ENCODE measurements at regions not wholly inside any gene's neighbourhood (a gene's known extent, or its start where the extent isn't known, plus 50 kb on each side); places are given as distances from the start of the nearest gene placed in this dataset.

DNA sequence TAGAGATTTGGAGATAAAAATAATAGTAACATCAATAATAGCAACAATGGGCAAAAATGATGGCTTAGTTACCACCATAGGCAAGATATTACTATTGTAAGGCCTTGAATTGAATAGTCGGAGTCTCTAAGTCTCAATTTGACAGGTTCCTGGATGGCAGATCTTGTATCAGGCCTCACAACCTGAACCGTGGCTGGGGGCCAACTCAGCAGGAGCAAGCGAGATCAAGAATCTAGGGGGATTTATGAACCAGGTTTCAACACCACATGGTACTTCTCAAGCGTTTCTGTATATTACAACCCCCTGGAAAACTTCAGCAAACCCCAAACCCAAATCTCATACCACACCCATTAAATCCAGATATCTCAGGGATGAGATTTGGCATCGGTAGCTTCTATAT is 573.8 kb downstream of the LIG4 start:
- Histone ChIP-seq H3K9me3 (no peaks in the 10 kb centered on the region), H3K4me3 (no peak overlapping the region), H3K36me3 (no peaks in the 10 kb centered on the region), H3K27ac (no peak overlapping the region), H3K4me1 (no peaks in the 10 kb centered on the region), H3K27me3 (no peaks in the 10 kb centered on the region)
- DNase-seq (ENCODE audit: low spot score in 2 of 2), result no peak
- TF ChIP-seq, protein P1, sequence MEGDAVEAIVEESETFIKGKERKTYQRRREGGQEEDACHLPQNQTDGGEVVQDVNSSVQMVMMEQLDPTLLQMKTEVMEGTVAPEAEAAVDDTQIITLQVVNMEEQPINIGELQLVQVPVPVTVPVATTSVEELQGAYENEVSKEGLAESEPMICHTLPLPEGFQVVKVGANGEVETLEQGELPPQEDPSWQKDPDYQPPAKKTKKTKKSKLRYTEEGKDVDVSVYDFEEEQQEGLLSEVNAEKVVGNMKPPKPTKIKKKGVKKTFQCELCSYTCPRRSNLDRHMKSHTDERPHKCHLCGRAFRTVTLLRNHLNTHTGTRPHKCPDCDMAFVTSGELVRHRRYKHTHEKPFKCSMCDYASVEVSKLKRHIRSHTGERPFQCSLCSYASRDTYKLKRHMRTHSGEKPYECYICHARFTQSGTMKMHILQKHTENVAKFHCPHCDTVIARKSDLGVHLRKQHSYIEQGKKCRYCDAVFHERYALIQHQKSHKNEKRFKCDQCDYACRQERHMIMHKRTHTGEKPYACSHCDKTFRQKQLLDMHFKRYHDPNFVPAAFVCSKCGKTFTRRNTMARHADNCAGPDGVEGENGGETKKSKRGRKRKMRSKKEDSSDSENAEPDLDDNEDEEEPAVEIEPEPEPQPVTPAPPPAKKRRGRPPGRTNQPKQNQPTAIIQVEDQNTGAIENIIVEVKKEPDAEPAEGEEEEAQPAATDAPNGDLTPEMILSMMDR (IDR thresholded peaks at IDR 0.05), result no peak
- TF ChIP-seq POLR2AphosphoS5 (IDR thresholded peaks at IDR 0.05), result no peak
- no peak for TF ChIP-seq POLR2A (IDR thresholded peaks at IDR 0.05)
- intact Hi-C loops (cut with DNase I; ENCODE audit: low total_unique reads), result no loop called here

DNA sequence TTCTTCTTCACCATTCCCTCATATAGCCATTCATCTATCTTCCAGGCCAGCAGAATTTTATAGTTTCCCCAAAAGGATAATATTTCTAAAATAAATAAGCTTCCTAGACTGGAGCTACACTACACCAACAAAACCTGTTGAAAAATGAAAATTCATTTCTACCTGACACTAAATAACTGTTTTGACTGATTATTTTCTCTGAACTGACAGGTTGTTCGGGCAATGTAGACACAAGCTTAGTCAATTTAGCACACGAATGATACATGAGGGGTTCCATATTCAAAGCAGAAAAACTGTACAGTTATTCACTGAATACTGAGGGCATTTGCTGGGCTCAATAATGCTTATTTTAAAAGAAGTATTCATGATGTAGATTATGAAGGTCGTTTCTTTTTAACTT is 589.7 kb downstream of the LIG4 start:
- no peaks in the 10 kb centered on the region for H3K27me3 ChIP-seq
- no peak overlapping the region for H3K4me3 ChIP-seq
- no peak overlapping the region for H3K27ac ChIP-seq
- H3K36me3 ChIP-seq, result no peaks in the 10 kb centered on the region
- TF ChIP-seq, protein P1 (IDR thresholded peaks at IDR 0.05), result no peak
- DNase-seq (ENCODE audit: low spot score in 2 of 2), result no peak
- no peaks in the 10 kb centered on the region for H3K9me3 ChIP-seq
- no peaks in the 10 kb centered on the region for H3K4me1 ChIP-seq
- intact Hi-C loops (cut with DNase I; ENCODE audit: low total_unique reads), result no loop called here

DNA sequence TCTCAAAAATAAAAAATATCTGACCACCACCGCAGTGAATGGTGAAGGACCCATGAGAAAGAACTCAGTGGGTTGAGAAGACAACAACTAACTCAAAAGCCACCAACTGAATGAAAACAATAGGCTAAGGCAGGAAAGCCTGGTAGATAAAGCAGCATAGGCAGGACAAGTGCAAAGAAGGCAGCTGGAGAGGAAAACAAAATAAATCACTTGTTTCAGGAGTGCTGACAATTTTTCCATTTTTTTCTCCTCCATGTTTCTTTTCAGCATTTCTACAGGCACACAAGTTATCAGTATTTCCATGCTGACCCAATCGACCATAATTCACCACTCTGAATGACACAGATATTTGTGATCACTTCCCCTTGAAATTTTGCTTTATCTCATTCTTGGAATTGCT is 597.8 kb downstream of the LIG4 start:
- Histone ChIP-seq H3K4me3 (no peak overlapping the region), H3K4me1 (no peaks in the 10 kb centered on the region), H3K36me3 (no peaks in the 10 kb centered on the region), H3K9me3 (no peaks in the 10 kb centered on the region), H3K27ac (no peak overlapping the region), H3K27me3 (no peaks in the 10 kb centered on the region)
- DNase-seq (ENCODE audit: low spot score in 2 of 2), result no peak
- intact Hi-C loops (cut with DNase I; ENCODE audit: low total_unique reads), result no loop called here
- no peak for TF ChIP-seq POLR2A (IDR thresholded peaks at IDR 0.05)
- no peak for TF ChIP-seq POLR2AphosphoS5 (IDR thresholded peaks at IDR 0.05)
- TF ChIP-seq, protein P1 (IDR thresholded peaks at IDR 0.05), result no peak

DNA sequence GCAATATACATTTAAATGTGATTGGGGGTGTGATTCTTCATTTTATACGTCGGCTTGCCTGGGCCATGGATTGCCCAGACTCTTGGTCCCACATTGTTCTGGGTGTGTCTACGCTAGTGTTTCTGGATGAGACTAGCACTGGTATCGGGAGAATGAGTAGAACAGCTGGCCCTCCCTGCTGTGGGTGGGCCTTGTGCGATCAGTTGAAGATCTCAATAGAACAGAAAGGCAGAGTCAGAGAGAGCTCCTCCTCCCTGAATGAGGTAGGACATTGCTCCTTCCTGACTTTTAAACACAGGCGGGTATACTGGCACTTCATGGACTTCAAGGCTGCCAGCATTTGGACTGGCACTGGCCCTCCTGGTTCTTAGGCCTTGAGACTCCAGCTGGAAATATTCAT is 603.0 kb downstream of the LIG4 start:
- DNase-seq (ENCODE audit: low spot score in 2 of 2), result no peak
- intact Hi-C loops (cut with DNase I; ENCODE audit: low total_unique reads), result no loop called here
- no peaks in the 10 kb centered on the region for H3K4me1 ChIP-seq
- no peak overlapping the region for H3K4me3 ChIP-seq
- H3K27me3 ChIP-seq, result no peaks in the 10 kb centered on the region
- TF ChIP-seq POLR2AphosphoS5 (IDR thresholded peaks at IDR 0.05), result no peak
- TF ChIP-seq, protein P1 (IDR thresholded peaks at IDR 0.05), result no peak
- TF ChIP-seq POLR2A (IDR thresholded peaks at IDR 0.05), result no peak
- H3K36me3 ChIP-seq, result no peaks in the 10 kb centered on the region
- no peaks in the 10 kb centered on the region for H3K9me3 ChIP-seq
- no peak overlapping the region for H3K27ac ChIP-seq

DNA sequence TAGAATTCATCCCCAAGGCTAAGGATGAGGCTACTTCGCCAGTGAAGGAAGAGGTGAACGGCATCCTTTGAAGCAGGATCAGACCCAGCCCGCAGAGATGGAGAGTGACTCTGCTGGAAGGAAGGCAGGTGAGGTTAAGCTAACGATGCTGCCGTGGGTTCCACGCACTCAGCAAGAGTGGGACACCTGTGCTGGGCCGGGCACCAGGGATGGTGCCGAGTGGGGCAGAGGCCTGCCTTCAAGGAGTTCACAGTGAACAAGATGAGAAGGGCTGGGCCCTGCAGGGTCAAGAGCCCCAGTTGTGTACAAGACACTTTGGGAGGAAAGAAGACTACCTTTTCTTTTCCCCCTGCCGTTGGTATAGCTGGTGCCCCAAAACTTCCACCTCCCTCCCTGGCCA is 606.6 kb downstream of the LIG4 start:
- no peak for TF ChIP-seq POLR2AphosphoS5 (IDR thresholded peaks at IDR 0.05)
- TF ChIP-seq POLR2A (IDR thresholded peaks at IDR 0.05), result no peak
- TF ChIP-seq, protein P1 (IDR thresholded peaks at IDR 0.05), result no peak
- H3K4me3 ChIP-seq, result no peak overlapping the region
- H3K9me3 ChIP-seq, result no peaks in the 10 kb centered on the region
- no peak for DNase-seq (ENCODE audit: low spot score in 2 of 2)
- H3K27me3 ChIP-seq, result no peaks in the 10 kb centered on the region
- no peaks in the 10 kb centered on the region for H3K4me1 ChIP-seq
- H3K27ac ChIP-seq, result no peak overlapping the region
- H3K36me3 ChIP-seq, result no peaks in the 10 kb centered on the region
- intact Hi-C loops (cut with DNase I; ENCODE audit: low total_unique reads), result no loop called here

Measured in breast epithelium (tissue), 4 donors.